B cell (primary cell): ENCODE measurements at regions not wholly inside any gene's neighbourhood (a gene's known extent, or its start where the extent isn't known, plus 50 kb on each side); places are given as distances from the start of the nearest gene placed in this dataset.

Experiments used
- ATAC-seq: fragments of 200-7000 bp; cut with Tn5 transposase; one replicate; pipeline ENCODE4 v1.10.0; 2021; ENCODE audit warnings: low read depth, mild to moderate bottlenecking, moderate number of reproducible peaks, moderate library complexity
- CTCF ChIA-PET: fragments of 350-600 bp; sonication (Branson Sonifier 250); formaldehyde crosslinking; loops from one replicate; lab custom pipeline; 2021; ENCODE audit warnings: antibody characterized with exemption, inconsistent platforms; lab: Charles Lee
- POLR2A ChIA-PET: fragments of 350-600 bp; sonication (Branson Sonifier 250); formaldehyde crosslinking; loops from one replicate; lab custom pipeline; 2021; ENCODE audit warnings: antibody characterized with exemption; lab: Charles Lee
- DNase-seq: peaks from one replicate; pipeline ENCODE4 v3.0.0; 2013
- H2AFZ ChIP-seq: 2 replicates; pipeline ENCODE4 v1.6.1; 2012; ENCODE audit warnings: mild to moderate bottlenecking, low read depth, low read length; ENCODE audit not compliant: insufficient read depth, poor library complexity, severe bottlenecking
- H3K27ac ChIP-seq, 2 donors: 1 replicate in 1 of 2; 2 replicates in 1 of 2; pipeline ENCODE4 v1.5.1; 2012 to 2013; ENCODE audit warnings: low read length in 2 of 2, mild to moderate bottlenecking in 2 of 2, moderate library complexity in 1 of 2
- H3K27me3 ChIP-seq, 4 experiments: fragments of 200-600 bp in 1 of 4; sonication (generic) in 1 of 4; replicated peaks in 1 of 4; 1 replicate in 2 of 4; 2 replicates in 2 of 4; pipeline versions ENCODE4 v1.6.1 to v1.7.0; 2013 to 2016; ENCODE audit warnings: low read length in 3 of 4, mild to moderate bottlenecking in 2 of 4, mixed read lengths in 1 of 4, moderate library complexity in 1 of 4; ENCODE audit not compliant: insufficient read depth in 4 of 4, control insufficient read depth in 3 of 4; ENCODE audit errors: control extremely low read depth in 1 of 4
- H3K36me3 ChIP-seq, 2 experiments: replicated peaks in 1 of 2; 1 replicate in 1 of 2; 2 replicates in 1 of 2; pipeline versions ENCODE4 v1.6.1 to v1.7.1; 2013; ENCODE audit warnings: low read length in 1 of 2; ENCODE audit not compliant: insufficient read depth in 2 of 2, control insufficient read depth in 1 of 2; ENCODE audit errors: control extremely low read depth in 1 of 2, extremely low read depth in 1 of 2
- H3K4me1 ChIP-seq, 2 donors: fragments of 200-600 bp in 1 of 2; sonication (generic) in 1 of 2; 1 replicate in 1 of 2; 2 replicates in 1 of 2; pipeline versions ENCODE4 v1.5.1 to v1.6.1; 2013 to 2017; ENCODE audit warnings: low read length in 2 of 2; ENCODE audit not compliant: control insufficient read depth in 2 of 2, insufficient read depth in 2 of 2
- H3K4me2 ChIP-seq: replicated peaks from 2 replicates; pipeline ENCODE3; 2012; ENCODE audit warnings: mild to moderate bottlenecking, low read depth, low read length; ENCODE audit not compliant: poor library complexity, severe bottlenecking
- H3K4me3 ChIP-seq, 5 experiments: fragments of 200-600 bp in 1 of 5; sonication (generic) in 1 of 5; 1 replicate in 3 of 5; 2 replicates in 2 of 5; pipeline versions ENCODE4 v1.5.1 to v1.7.0; 2011 to 2016; ENCODE audit warnings: low read length in 4 of 5, mild to moderate bottlenecking in 4 of 5, low read depth in 2 of 5, control low read depth in 1 of 5, moderate library complexity in 1 of 5; ENCODE audit not compliant: insufficient read depth in 1 of 5; ENCODE audit errors: control extremely low read depth in 1 of 5, extremely low read depth in 1 of 5
- H3K79me2 ChIP-seq: fragments of 200-600 bp; sonication (generic); one replicate; pipeline ENCODE4 v1.6.0; 2016; ENCODE audit warnings: low read length; ENCODE audit not compliant: control insufficient read depth, insufficient read depth
- H3K9ac ChIP-seq: fragments of 200-600 bp; sonication (generic); 2 replicates; pipeline ENCODE4 v1.6.1; 2017; ENCODE audit warnings: mild to moderate bottlenecking, low read length, moderate library complexity
- H3K9me3 ChIP-seq, 3 donors: one replicate each; pipeline versions ENCODE4 v1.6.1 to v1.7.1; 2013; ENCODE audit warnings: low read length in 2 of 3; ENCODE audit not compliant: control insufficient read depth in 2 of 3, insufficient read depth in 1 of 3; ENCODE audit errors: control extremely low read depth in 1 of 3
- H4K20me1 ChIP-seq: 2 replicates; pipeline ENCODE4 v1.6.0; 2012; ENCODE audit warnings: mild to moderate bottlenecking, low read length; ENCODE audit not compliant: insufficient read depth, control insufficient read depth, poor library complexity, severe bottlenecking
- H3K27ac Mint-ChIP-seq: one replicate; pipeline ENCODE4 v1.8.0; 2021; ENCODE audit warnings: mixed read lengths
- H3K27me3 Mint-ChIP-seq: one replicate; pipeline ENCODE4 v1.8.0; 2021; ENCODE audit warnings: mixed read lengths
- H3K4me1 Mint-ChIP-seq: one replicate; pipeline ENCODE4 v1.8.0; 2021; ENCODE audit warnings: mixed read lengths
- H3K4me3 Mint-ChIP-seq: one replicate; pipeline ENCODE4 v1.8.0; 2021; ENCODE audit warnings: mixed read lengths
- H3K9me3 Mint-ChIP-seq: one replicate; pipeline ENCODE4 v1.8.0; 2022; ENCODE audit warnings: mixed read lengths; ENCODE audit not compliant: insufficient read depth
- CTCF ChIP-seq: fragments of 200-600 bp; IDR thresholded peaks from one replicate; pipeline ENCODE4 v1.8.0; 2022; ENCODE audit warnings: antibody characterized with exemption, mild to moderate bottlenecking
- EZH2 ChIP-seq: IDR thresholded peaks from 2 replicates; pipeline ENCODE4 v1.6.1; 2012; ENCODE audit warnings: borderline replicate concordance, low read depth, mild to moderate bottlenecking, moderate library complexity, low read length; ENCODE audit not compliant: insufficient read depth, poor library complexity, severe bottlenecking
- WGBS: methylation state at CpG from one replicate; pipeline ENCODE4 v1.1.5; 2013; ENCODE audit warnings: missing lambda C conversion rate; ENCODE audit not compliant: insufficient coverage; 5-methylcytosine and 5-hydroxymethylcytosine counted together
- intact Hi-C: fragments of 100-400 bp; cut with micrococcal nuclease; formaldehyde crosslinking; loops from one replicate; pipeline ENCODE4 v1.10.0; 2022

DNA sequence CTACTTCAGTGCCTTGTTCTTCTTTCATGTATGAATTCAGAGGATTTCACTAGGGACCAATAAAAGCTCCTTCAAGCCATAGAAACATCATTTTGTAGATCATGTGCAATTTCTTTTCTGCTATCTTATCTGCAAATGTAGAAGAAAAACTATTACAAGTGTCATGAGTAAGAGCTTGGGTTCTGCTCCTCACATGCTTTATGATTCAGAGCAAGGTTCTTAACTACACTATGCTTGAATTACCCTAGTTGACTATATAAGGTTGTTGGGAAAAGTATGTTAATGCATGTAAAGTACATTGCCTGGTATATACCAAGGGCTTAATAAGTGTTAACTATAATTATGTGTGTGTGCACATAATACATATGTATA lies 91.4 kb upstream of the S1PR1 start:
- no peak for TF ChIP-seq CTCF
- TF ChIP-seq EZH2 = no peak
- H3K9me3 ChIP-seq = no peaks in the 10 kb centered on the region
- no peaks in the 10 kb centered on the region for H3K36me3 ChIP-seq
- H3K4me3 ChIP-seq = peak overlapping the region in 1 of 5 experiments; percentile 28
- peak overlapping the region; percentile 13 for H3K9ac ChIP-seq
- H2AFZ ChIP-seq = peak overlapping the region; percentile 65
- ATAC-seq = no peak
- H3K4me2 ChIP-seq = peak overlapping the region; percentile 58
- no peaks in the 10 kb centered on the region for H3K27me3 ChIP-seq
- Mint-ChIP-seq H3K4me3 (peak overlapping the region; percentile 76), H3K9me3 (no peaks in the 10 kb centered on the region), H3K27me3 (no peaks in the 10 kb centered on the region), H3K27ac (peak overlapping the region; percentile 83), H3K4me1 (peaks cover 15% of the 10 kb centered on the region)
- CTCF ChIA-PET = interaction anchor here (0.6 to 4.5 kb wide), 4 partner anchors 92 to 212 kb away, joined by 3 to 20 read pairs (median 4); partner anchors contain the start of gene S1PR1
- H4K20me1 ChIP-seq = no peaks in the 10 kb centered on the region
- H3K27ac ChIP-seq = peak overlapping the region; percentile 51 to 64
- POLR2A ChIA-PET = interaction anchor here (1.2 to 1.3 kb wide), 2 partner anchors 90 to 93 kb away, joined by 3 to 8 read pairs; no protein-coding TSS in a partner anchor
- H3K4me1 ChIP-seq = peaks cover 12% of the 10 kb centered on the region in 2 donors
- intact Hi-C loops = loop anchor here (2.0 kb wide), 1 partner anchor 91 kb away; the partner anchor contains the start of gene S1PR1
- no peaks in the 10 kb centered on the region for H3K79me2 ChIP-seq
- no peak for DNase-seq

DNA sequence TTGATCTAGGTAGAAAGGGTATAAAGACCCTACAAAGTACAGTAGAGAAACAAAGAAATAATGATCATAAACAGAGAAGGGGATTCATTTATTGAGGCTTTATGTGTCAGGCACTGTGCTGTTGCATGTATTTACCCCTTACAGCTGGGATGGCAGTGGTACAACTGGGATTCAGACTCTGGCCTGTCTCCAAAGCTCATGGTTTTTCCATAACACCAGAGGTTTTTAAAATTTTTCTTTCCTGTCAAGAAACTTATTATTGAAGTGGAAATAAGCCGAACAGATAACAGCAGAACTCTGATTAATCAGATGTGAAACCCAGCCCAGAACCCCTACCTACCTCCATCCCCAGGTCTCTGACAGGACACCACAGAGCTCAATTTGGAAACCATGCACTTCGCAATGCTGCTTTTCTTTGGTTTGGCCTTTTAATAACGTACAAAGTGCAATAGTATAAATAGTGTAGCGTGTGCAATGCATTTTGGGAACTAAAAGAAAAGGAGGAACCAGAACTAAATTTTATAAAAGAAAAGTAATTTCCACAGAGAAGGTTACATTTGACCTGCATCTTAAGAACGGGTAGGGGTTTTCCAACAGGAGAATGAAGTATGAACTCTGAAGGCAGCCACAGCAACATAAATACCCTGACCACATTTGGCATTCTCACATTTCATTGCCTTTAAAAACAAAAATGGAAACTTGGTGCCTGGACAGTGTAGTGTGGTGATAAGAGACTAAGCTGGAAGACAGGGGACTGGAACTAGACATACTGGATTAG lies 92.0 kb upstream of the S1PR1 start:
- H2AFZ ChIP-seq = peak overlapping the region; percentile 65
- peak overlapping the region; percentile 76 for H3K4me3 Mint-ChIP-seq
- ATAC-seq = peak; percentile 78
- H3K4me1 Mint-ChIP-seq = peaks cover 17% of the 10 kb centered on the region
- CTCF ChIA-PET = interaction anchor here (0.6 to 4.5 kb wide), 5 partner anchors 37 to 213 kb away, joined by 3 to 20 read pairs (median 3); partner anchors contain the start of gene S1PR1
- H3K27me3 ChIP-seq = no peaks in the 10 kb centered on the region
- TF ChIP-seq EZH2 (no peak), CTCF (no peak)
- H3K27ac Mint-ChIP-seq = peak overlapping the region; percentile 83
- H4K20me1 ChIP-seq = no peaks in the 10 kb centered on the region
- POLR2A ChIA-PET = interaction anchor here (0.6 to 1.3 kb wide), 3 partner anchors 89 to 94 kb away, joined by 3 to 8 read pairs (median 3); no protein-coding TSS in a partner anchor
- no peaks in the 10 kb centered on the region for H3K9me3 ChIP-seq
- no peaks in the 10 kb centered on the region for H3K9me3 Mint-ChIP-seq
- H3K9ac ChIP-seq = peak overlapping the region; percentile 13
- peak; percentile 57 for DNase-seq
- H3K4me2 ChIP-seq = peak overlapping the region; percentile 58
- H3K36me3 ChIP-seq = no peaks in the 10 kb centered on the region
- no peaks in the 10 kb centered on the region for H3K27me3 Mint-ChIP-seq
- no CpG with 5 or more reads among the region's 5 CpGs for WGBS
- H3K27ac ChIP-seq = peak overlapping the region; percentile 51 to 64
- peak overlapping the region in 1 of 5 experiments; percentile 28 for H3K4me3 ChIP-seq
- H3K79me2 ChIP-seq = no peaks in the 10 kb centered on the region
- intact Hi-C loops = loop anchor here (2.0 to 5.0 kb wide), 2 partner anchors 37 to 92 kb away; partner anchors contain the start of gene S1PR1
- peaks cover 12% of the 10 kb centered on the region in 2 donors for H3K4me1 ChIP-seq
